ENCODE measurements at regions not wholly inside any gene's neighbourhood (a gene's known extent, or its start where the extent isn't known, plus 50 kb on each side); places are given as distances from the start of the nearest gene placed in this dataset.

- no peak for DNase-seq (ENCODE audit: low read depth)
- H3K4me3 ChIP-seq (ENCODE audit: low read depth, low read length) = no peak overlapping the region
- no peak for TF ChIP-seq CTCF (conservative IDR thresholded peaks at IDR 0.05; ENCODE audit: low read depth, low read length)
Measured at GRCh38 chr6:98308564-98308963, 525.8 kb upstream of the POU3F2 start.

GRCh38 chr6:98310443-98310842, 523.9 kb upstream of the POU3F2 start:
- H3K4me3 ChIP-seq (ENCODE audit: low read depth, low read length) = no peak overlapping the region
- DNase-seq (ENCODE audit: low read depth) = no peak
- no peak for TF ChIP-seq CTCF (conservative IDR thresholded peaks at IDR 0.05; ENCODE audit: low read depth, low read length)

- DNase-seq (ENCODE audit: low read depth) = no peak
- H3K4me3 ChIP-seq (ENCODE audit: low read depth, low read length) = no peak overlapping the region
- no peak for TF ChIP-seq CTCF (conservative IDR thresholded peaks at IDR 0.05; ENCODE audit: low read depth, low read length)
Measured at GRCh38 chr6:98323605-98324004, 510.8 kb upstream of the POU3F2 start.

GRCh38 chr6:98324446-98324845, 509.9 kb upstream of the POU3F2 start:
- TF ChIP-seq CTCF (conservative IDR thresholded peaks at IDR 0.05; ENCODE audit: low read depth, low read length) = no peak
- no peak overlapping the region for H3K4me3 ChIP-seq (ENCODE audit: low read depth, low read length)
- no peak for DNase-seq (ENCODE audit: low read depth)

- DNase-seq (ENCODE audit: low read depth) = no peak
- no peak for TF ChIP-seq CTCF (conservative IDR thresholded peaks at IDR 0.05; ENCODE audit: low read depth, low read length)
- no peak overlapping the region for H3K4me3 ChIP-seq (ENCODE audit: low read depth, low read length)
Measured at GRCh38 chr6:98325366-98325765, 509.0 kb upstream of the POU3F2 start.

- TF ChIP-seq CTCF (conservative IDR thresholded peaks at IDR 0.05; ENCODE audit: low read depth, low read length) = no peak
- H3K4me3 ChIP-seq (ENCODE audit: low read depth, low read length) = no peak overlapping the region
- no peak for DNase-seq (ENCODE audit: low read depth)
Measured at GRCh38 chr6:98333273-98333672, 501.1 kb upstream of the POU3F2 start.

- no peak for DNase-seq (ENCODE audit: low read depth)
- H3K4me3 ChIP-seq (ENCODE audit: low read depth, low read length) = no peak overlapping the region
- no peak for TF ChIP-seq CTCF (conservative IDR thresholded peaks at IDR 0.05; ENCODE audit: low read depth, low read length)
Measured at GRCh38 chr6:98335594-98335993, 498.8 kb upstream of the POU3F2 start.

All from choroid plexus epithelial cell (primary cell).